Endodermal cell (in vitro differentiated cells): ENCODE measurements at regions not wholly inside any gene's neighbourhood (a gene's known extent, or its start where the extent isn't known, plus 50 kb on each side); places are given as distances from the start of the nearest gene placed in this dataset.

Source experiments
- DNase-seq: peaks from one replicate; pipeline ENCODE4 v3.0.0-alpha.2; 2017
- H3K27ac ChIP-seq: 2 replicates; pipeline ENCODE4 v1.5.1; 2013; ENCODE audit warnings: mild to moderate bottlenecking, low read depth, low read length, moderate library complexity
- H3K27me3 ChIP-seq: 2 replicates; pipeline ENCODE4 v1.6.1; 2013; ENCODE audit warnings: mild to moderate bottlenecking, low read length, moderate library complexity; ENCODE audit not compliant: insufficient read depth, control insufficient read depth, poor library complexity, severe bottlenecking
- H3K36me3 ChIP-seq: 2 replicates; pipeline ENCODE4 v1.7.0; 2013; ENCODE audit warnings: mild to moderate bottlenecking, low read length, moderate library complexity; ENCODE audit not compliant: control insufficient read depth, insufficient read depth
- H3K4me1 ChIP-seq: one replicate; pipeline ENCODE4 v1.7.0; 2013; ENCODE audit warnings: low read length; ENCODE audit not compliant: control insufficient read depth, insufficient read depth
- H3K4me3 ChIP-seq: 2 replicates; pipeline ENCODE4 v1.5.1; 2013; ENCODE audit warnings: mild to moderate bottlenecking, low read length, moderate library complexity
- H3K9ac ChIP-seq: 2 replicates; pipeline ENCODE4 v1.6.1; 2013; ENCODE audit warnings: mild to moderate bottlenecking, low read length, moderate library complexity; ENCODE audit not compliant: poor library complexity, severe bottlenecking; ENCODE audit errors: extremely low read depth
- H3K9me3 ChIP-seq: 2 replicates; pipeline ENCODE4 v1.6.1; 2013; ENCODE audit warnings: mild to moderate bottlenecking, low read length, moderate library complexity; ENCODE audit not compliant: control insufficient read depth
- H3K27ac Mint-ChIP-seq: 2 replicates; pipeline ENCODE4 v1.8.0; 2020; ENCODE audit warnings: mixed read lengths
- H3K27me3 Mint-ChIP-seq: 2 replicates; pipeline ENCODE4 v1.8.0; 2021; ENCODE audit warnings: mild to moderate bottlenecking, mixed read lengths; ENCODE audit not compliant: insufficient read depth
- H3K36me3 Mint-ChIP-seq: 2 replicates; pipeline ENCODE4 v1.8.0; 2020; ENCODE audit warnings: low read depth, mixed read lengths
- H3K4me1 Mint-ChIP-seq: 2 replicates; pipeline ENCODE4 v1.8.0; 2020; ENCODE audit warnings: mixed read lengths
- H3K4me3 Mint-ChIP-seq: 2 replicates; pipeline ENCODE4 v1.8.0; 2020; ENCODE audit warnings: mild to moderate bottlenecking, moderate library complexity, mixed read lengths
- H3K9me3 Mint-ChIP-seq: 2 replicates; pipeline ENCODE4 v1.8.0; 2020; ENCODE audit warnings: mild to moderate bottlenecking, mixed read lengths
- WGBS, 2 experiments: methylation state at CpG; one replicate each; pipeline versions ENCODE4 v1.1.5 to v1.1.7; 2013; ENCODE audit warnings: missing lambda C conversion rate in 2 of 2, mixed read lengths in 1 of 2; ENCODE audit not compliant: insufficient coverage in 1 of 2, insufficient read length in 1 of 2; 5-methylcytosine and 5-hydroxymethylcytosine counted together
- TF ChIP-seq, protein P1 (sequence below): fragments of 200-600 bp; sonication (generic); conservative IDR thresholded peaks from 2 replicates; pipeline ENCODE4 v1.5.0; 2021; ENCODE audit warnings: antibody characterized with exemption, mild to moderate bottlenecking

DNA sequence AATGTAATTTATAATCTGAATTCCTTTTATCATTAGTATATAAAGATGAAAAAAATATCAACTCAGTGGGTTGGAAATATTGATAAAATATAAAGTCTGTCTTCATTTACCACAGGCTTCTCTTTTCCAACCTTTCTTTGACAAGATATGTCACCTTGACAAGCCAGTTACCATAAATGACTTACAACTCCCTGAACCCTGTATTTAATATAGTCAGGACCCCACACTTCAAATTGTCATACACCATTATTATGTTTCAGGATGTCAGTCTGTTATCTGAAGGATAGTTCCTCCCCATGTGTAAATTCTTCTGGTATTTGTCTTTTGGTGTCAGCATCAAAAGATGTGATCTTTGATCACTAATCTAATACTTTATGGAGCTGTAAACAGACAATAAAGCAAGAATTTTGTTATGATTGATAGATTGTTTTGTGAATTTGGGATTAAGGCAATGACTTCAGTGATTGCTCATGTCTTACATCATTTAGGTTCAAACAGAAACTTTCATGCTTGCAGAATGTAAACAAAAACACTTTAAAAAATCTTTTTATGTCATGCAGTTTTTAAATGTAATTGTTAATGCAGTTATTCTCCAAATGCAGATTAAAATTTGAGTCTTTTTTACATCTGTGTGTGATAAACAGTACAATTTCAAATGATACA is 503.5 kb upstream of the BCHE start:
- TF ChIP-seq, protein P1, sequence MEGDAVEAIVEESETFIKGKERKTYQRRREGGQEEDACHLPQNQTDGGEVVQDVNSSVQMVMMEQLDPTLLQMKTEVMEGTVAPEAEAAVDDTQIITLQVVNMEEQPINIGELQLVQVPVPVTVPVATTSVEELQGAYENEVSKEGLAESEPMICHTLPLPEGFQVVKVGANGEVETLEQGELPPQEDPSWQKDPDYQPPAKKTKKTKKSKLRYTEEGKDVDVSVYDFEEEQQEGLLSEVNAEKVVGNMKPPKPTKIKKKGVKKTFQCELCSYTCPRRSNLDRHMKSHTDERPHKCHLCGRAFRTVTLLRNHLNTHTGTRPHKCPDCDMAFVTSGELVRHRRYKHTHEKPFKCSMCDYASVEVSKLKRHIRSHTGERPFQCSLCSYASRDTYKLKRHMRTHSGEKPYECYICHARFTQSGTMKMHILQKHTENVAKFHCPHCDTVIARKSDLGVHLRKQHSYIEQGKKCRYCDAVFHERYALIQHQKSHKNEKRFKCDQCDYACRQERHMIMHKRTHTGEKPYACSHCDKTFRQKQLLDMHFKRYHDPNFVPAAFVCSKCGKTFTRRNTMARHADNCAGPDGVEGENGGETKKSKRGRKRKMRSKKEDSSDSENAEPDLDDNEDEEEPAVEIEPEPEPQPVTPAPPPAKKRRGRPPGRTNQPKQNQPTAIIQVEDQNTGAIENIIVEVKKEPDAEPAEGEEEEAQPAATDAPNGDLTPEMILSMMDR, result no peak
- no peaks in the 10 kb centered on the region for H3K36me3 ChIP-seq
- H3K27me3 Mint-ChIP-seq, result peaks cover 2% of the 10 kb centered on the region
- H3K4me3 ChIP-seq, result no peak overlapping the region
- no peak overlapping the region for H3K9ac ChIP-seq
- H3K9me3 Mint-ChIP-seq, result no peaks in the 10 kb centered on the region
- H3K27me3 ChIP-seq, result no peaks in the 10 kb centered on the region
- peaks cover 17% of the 10 kb centered on the region for H3K4me1 Mint-ChIP-seq
- H3K27ac Mint-ChIP-seq, result no peak overlapping the region
- DNase-seq, result no peak
- H3K4me1 ChIP-seq, result peaks cover 13% of the 10 kb centered on the region
- no peak overlapping the region for H3K4me3 Mint-ChIP-seq
- no peaks in the 10 kb centered on the region for H3K36me3 Mint-ChIP-seq
- H3K9me3 ChIP-seq, result no peaks in the 10 kb centered on the region
- H3K27ac ChIP-seq, result no peak overlapping the region

DNA sequence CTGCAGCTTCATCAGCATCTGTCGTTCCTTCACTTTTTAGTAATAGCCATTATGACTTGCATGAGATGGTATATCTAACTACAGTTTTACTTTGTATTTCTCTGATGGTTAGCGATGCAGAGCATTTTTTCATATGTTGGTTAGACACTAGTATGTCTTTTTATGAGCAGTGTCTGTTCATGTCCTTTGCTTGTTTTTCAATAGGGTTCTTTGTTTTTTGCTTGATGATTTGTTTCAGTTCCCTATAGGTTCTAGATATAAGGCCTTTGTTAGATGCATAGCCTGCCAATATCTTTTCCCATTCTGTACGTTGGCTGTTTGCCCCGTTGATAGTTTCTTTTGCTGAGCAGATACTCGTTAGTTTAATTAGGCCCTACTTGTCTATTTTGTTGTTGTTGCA is 487.2 kb upstream of the BCHE start:
- H3K36me3 ChIP-seq, result no peaks in the 10 kb centered on the region
- H3K27me3 Mint-ChIP-seq, result no peaks in the 10 kb centered on the region
- no peaks in the 10 kb centered on the region for H3K9me3 Mint-ChIP-seq

DNA sequence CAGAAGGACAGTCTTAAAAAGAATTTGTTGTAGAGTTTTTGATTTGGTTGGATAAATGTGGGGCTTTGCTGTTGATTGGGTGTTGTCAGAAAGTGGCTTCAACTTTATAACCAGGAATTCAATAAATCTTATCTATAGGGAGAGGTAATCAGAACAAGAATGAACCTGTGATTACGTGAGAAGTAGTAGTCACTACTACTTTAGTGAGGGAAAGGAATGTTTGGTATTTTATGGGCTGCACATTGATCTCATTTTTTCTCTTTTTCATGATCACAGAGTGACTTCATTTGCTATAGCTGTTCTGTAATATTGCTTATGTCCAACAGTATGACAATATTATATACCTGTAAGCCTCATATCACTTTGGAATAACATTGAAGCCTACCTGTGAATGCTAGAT is 485.2 kb upstream of the BCHE start:
- Histone ChIP-seq H3K9ac (no peak overlapping the region), H3K4me1 (no peaks in the 10 kb centered on the region), H3K36me3 (no peaks in the 10 kb centered on the region), H3K9me3 (no peaks in the 10 kb centered on the region), H3K27me3 (no peaks in the 10 kb centered on the region), H3K27ac (no peak overlapping the region), H3K4me3 (no peak overlapping the region)
- WGBS, 2 experiments, result 100% methylated on average over 1 of the region's 1 CpG
- H3K4me3 Mint-ChIP-seq, result no peak overlapping the region
- DNase-seq, result no peak
- TF ChIP-seq, protein P1, result no peak
- no peak overlapping the region for H3K27ac Mint-ChIP-seq
- no peaks in the 10 kb centered on the region for H3K27me3 Mint-ChIP-seq
- H3K36me3 Mint-ChIP-seq, result no peaks in the 10 kb centered on the region
- H3K4me1 Mint-ChIP-seq, result no peaks in the 10 kb centered on the region
- no peaks in the 10 kb centered on the region for H3K9me3 Mint-ChIP-seq

More for the DNA sequence above, 487.2 kb upstream of the BCHE start:
- H3K4me1 ChIP-seq, result no peaks in the 10 kb centered on the region
- H3K4me1 Mint-ChIP-seq, result no peaks in the 10 kb centered on the region
- H3K4me3 ChIP-seq, result no peak overlapping the region
- H3K27ac ChIP-seq, result no peak overlapping the region
- H3K27ac Mint-ChIP-seq, result no peak overlapping the region
- no peak overlapping the region for H3K9ac ChIP-seq
- H3K4me3 Mint-ChIP-seq, result no peak overlapping the region
- TF ChIP-seq, protein P1, result no peak
- no peaks in the 10 kb centered on the region for H3K9me3 ChIP-seq
- no peak for DNase-seq
- no peaks in the 10 kb centered on the region for H3K27me3 ChIP-seq
- no peaks in the 10 kb centered on the region for H3K36me3 Mint-ChIP-seq
- WGBS, 2 experiments, result 87 to 92% methylated on average over 4 to 5 of the region's 5 CpGs
